HG03095 (cell line): ENCODE measurements at regions not wholly inside any gene's neighbourhood (a gene's known extent, or its start where the extent isn't known, plus 50 kb on each side); places are given as distances from the start of the nearest gene placed in this dataset.

ENCODE experiments used
- ATAC-seq: cut with Tn5 transposase; IDR thresholded peaks from one replicate; pipeline ENCODE4 v1.9.1; 2021; ENCODE audit warnings: moderate library complexity; ENCODE audit not compliant: unreplicated experiment

DNA sequence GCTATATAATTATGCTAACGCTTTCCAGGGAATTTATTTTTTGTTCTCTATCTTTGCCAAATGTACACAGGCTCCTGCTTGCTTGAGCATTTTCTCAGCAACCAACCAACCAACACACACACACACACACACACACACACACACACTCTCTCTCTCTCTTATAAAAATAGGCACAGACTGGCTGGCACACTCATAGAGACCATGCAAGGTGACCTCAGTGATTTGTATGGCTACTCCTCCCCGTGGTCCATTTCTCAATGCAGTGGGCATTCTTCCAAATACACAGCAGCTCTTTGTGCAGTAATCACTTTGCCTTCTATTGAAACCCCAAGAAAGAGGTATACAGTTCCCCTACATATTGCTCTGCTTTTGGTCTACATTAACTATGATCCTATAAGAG lies 416.0 kb downstream of the MAN2A1 start:
- ATAC-seq: no peak

DNA sequence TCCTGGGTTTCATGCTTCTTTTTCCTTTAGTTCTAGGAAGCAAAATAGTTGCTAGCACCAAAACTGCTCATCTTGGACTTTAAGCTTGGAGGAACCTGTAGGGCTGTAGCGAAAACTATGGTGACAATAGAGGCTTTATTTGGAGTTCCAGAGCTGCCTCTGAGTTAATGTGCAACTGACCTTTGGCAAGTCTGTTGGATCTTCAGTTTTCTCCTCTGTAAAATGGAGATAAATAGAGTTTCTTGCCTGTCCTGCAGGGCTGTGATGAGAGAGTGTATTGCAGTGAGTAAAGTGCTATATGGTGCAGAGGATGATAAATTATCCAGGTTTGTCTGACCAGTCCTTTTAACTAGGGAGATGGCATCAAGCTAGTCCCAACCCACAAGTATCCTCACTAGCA lies 417.0 kb downstream of the MAN2A1 start:
- no peak for ATAC-seq

DNA sequence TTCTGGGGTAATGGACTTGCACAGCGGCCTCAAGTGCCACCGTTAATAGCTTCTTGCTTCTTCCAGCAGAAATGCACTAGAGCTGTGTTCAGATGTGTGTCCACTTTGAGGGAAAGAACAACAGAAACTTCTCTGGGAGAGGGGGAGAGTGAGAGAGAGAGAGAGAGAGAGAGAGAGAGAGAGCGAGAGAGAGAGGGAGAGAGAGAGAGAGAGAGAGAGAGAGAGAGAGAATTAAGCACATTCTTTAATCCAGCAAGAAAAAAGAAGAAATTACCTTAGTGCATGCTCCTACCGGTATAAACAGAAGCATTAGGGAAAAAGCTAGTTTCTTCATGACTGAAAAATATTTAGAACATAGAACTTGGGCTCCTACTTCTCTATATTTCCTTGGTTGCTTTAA lies 418.8 kb downstream of the MAN2A1 start:
- no peak for ATAC-seq

GRCh38 chr5:110109667-110110066 lies 419.9 kb downstream of the MAN2A1 start:
- no peak for ATAC-seq

GRCh38 chr5:110112348-110112747 lies 422.6 kb downstream of the MAN2A1 start:
- no peak for ATAC-seq

DNA sequence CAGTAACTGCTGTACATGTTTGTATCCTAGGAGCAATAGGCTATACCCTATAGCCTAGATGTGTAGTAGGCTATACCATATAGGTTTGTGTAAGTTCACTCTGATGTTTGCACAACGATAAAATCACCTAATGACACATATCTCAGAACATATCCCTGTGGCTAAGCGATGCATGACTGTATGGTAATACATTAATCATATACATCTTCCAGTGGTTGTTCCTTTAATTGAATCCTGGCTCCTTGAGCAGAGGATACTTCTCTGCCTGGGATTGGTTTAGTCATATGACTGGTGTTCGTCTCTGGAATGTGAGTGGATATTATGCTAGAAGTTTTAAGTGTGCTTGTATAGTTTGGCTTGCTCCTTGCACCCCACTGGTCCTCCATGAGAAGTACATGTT lies 425.8 kb downstream of the MAN2A1 start:
- ATAC-seq: no peak

DNA sequence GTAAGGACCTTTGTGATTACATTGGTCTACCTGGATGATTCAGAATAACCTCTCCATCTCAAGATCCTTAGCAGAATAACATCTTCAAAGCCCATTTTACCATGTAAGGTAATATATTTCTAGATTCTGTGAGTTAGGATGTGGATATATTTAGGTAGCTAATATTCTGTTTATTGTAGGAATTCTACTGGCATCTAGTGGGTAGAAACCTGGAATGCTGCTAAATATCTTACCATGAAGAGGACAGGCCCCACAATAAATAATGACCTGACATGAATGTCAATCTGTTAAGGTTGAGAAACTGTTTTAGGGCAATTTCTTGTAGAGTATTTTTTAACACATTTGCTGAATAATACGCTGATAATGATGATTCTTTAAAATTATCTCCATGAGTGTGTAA lies 426.8 kb downstream of the MAN2A1 start:
- no peak for ATAC-seq

- ATAC-seq: no peak
Measured at GRCh38 chr5:110134963-110135935, 445.5 kb downstream of the MAN2A1 start.

DNA sequence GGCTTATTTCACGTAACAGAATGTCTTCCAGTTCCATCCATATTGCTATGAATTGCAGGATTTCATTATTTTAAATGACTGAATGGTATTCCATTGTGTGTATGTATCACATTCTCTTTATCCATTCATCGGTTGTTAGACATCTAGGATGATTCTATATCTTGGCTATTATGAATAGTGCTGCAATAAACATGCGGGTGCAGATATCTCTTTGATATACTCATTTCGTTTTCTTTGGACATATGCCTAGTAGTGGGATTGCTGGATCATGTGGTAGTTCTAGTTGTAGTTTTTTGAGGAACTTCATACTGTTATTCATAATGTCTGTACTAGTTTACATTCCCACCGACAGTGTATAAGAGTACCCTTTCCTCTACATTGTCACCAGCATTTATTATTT lies 460.5 kb downstream of the MAN2A1 start:
- ATAC-seq: no peak

- no peak for ATAC-seq
Measured at GRCh38 chr5:110159202-110159601, 469.5 kb downstream of the MAN2A1 start.

DNA sequence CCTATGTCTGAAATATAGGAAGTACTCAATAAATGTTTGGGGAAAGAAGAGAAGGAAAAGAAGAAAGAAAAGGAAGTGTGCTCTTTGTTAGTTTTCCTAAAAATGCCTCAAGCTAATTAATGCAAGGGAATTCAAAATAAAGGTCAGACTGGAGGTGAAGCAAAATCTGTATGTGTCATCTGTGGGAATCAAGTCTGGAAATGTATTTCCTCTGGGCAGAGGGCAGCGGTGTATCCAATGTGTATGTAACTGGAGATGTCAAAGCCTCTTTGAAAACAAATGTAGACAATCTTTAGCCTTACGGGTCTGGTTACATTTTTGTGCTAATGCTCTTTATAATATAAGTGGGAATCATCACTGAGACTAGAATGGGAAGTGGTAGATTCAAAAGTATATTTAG lies 471.4 kb downstream of the MAN2A1 start:
- no peak for ATAC-seq

DNA sequence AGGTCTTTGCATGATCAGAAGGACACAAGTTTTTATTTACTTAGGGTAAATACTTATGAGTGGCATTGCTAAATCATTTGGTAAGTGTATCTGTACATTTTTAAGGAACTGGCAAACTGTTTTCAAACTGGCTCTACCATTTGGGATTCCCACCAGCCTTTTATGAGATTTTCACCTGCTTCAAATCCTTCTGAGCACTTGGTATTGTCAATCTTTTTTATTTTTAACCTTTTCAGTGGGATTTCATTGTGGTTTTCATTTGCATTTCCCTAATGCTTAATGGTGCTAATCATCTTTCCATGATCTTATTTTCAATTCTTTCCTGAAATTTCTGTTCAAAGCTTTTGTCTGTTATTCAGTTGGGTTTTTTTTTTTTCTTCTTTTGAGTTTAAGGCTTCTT lies 475.6 kb downstream of the MAN2A1 start:
- ATAC-seq: no peak

DNA sequence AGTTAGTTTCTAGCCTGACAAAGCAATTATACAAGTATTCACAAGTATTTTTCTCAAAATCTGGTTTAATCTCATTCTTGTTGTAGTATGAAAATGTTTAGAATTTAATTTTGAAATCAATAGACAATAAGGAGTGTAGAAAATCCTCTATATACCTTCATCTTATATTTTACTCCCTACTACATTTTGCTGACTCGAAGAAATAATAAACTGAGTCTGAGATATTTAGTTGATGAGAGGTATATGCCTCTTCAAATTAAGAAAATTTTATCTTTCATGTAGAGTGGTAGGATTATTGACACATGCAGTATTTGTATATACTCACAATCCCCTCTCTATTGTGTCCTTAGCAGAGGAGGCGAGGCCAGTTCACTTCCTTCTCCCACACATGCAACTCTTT lies 477.7 kb downstream of the MAN2A1 start:
- no peak for ATAC-seq

DNA sequence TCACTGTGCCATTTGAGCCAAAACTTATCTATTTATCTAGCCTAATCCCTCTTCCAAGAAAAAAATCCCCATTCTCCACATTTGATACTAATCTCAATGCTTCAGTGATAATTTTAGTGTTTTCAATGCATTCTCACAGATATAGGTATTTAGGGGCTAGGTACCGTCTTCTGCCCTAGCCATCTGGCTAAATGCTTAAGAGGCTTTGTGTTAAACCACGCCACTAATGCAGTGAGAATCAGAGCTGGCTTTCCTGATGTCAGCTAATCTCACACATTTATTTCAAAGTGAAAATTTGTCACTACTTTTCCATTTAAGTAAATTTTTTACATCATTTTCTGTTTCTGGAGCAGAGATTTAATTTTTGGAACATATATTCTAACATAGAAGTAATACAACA lies 479.7 kb downstream of the MAN2A1 start:
- ATAC-seq: no peak

GRCh38 chr5:110177729-110178128 lies 488.0 kb downstream of the MAN2A1 start:
- no peak for ATAC-seq

DNA sequence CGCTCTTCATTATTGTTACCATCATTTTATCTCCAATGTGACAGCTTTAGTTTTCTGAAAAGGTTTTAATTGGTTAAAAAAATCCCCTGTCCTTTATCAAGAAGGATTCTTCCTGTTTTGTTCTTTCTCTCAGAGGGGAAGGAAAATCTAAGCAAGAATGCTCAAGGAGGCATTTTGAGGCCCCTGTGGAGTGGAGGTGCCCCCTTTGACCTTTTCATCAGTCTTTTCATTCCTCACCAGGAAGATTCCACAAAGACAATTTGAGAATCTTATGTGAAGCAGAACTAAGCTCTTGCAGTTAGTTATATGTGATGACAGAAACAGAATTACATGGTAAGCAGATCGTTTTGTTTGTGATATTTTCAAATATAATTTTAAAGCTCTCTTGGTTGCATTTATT lies 489.6 kb downstream of the MAN2A1 start:
- no peak for ATAC-seq

- no peak for ATAC-seq
Measured at GRCh38 chr5:110194191-110194590, 504.5 kb downstream of the MAN2A1 start.

DNA sequence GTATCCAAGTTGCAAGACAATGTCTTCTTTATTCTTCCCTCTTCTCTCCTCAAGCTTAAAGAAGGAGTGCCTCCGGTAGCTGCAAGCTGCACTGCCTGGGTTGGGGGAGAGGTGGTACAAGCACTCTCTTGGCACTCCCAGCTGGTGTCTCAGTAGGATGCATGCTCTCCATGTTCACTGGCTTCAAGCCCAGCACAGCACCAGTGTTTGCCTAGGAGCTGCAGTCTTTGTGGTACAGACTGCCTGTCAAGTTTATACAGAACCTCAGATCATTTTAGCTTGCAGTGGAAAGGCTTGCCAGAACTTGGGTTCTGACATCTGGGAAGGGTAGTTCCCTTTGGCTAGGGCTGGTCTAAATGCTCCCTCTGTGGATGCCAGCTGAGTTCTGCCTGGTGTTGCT lies 505.6 kb downstream of the MAN2A1 start:
- no peak for ATAC-seq

DNA sequence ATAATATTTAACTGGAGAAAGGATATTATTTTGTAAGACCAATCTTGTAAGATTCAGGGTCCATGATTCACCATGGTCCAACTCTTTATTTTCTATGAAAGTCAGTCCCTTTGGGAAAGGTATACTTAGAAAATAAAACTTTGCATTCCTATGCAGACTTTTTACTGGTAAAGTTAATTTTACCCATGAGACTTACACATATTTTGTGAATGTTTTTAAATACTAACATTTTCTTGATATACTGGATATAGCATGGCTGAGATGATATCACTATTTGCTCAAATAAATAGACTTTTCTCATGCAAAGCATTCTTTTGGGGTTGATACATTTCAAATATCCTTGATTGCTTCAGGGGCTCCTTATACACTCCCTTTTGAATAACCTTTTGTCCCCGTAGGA lies 512.1 kb downstream of the MAN2A1 start:
- no peak for ATAC-seq

GRCh38 chr5:110203661-110204060 lies 513.9 kb downstream of the MAN2A1 start:
- ATAC-seq: no peak

- ATAC-seq: no peak
Measured at GRCh38 chr5:110209401-110209800, 517.1 kb downstream of the TMEM232 start.

DNA sequence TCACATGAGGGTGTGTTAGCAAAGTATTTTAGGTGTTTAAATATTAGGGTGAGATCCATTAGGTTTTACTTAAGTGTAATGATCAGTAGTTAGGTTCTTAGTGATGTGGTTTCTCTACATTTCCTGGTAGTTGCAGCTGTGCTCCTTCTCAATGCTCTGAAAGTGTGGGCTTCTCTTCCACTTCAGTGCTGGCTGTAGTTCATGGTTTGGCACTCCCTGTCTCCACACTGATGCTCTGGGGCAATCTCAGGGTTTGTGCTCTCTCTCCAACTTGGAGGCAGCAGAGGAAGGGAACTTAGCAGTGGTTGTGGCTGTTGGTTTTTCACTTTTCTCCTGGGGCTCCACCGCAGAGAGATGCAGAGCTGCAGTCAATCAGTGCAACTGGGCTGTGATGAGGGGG lies 507.5 kb downstream of the TMEM232 start:
- ATAC-seq: no peak

DNA sequence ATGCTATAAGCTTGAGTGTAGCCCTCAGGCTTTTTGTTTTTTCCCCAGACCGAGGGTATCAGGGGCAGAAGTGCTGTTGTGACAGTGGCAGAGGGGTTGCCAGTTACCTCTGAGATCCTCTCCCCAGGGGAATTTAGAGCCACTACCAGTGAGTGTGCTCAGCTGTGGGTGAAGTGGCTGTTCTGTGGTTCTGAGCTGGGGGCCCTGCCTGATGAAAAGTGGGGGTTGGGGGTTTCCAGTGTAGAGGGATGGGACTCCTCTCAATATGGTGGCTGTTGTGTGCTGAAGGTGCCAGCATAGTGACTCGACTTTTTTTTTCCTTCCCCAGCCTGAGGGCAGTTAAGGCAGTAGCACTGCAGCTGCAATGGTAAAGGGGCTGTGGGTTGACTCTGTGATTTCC lies 506.7 kb downstream of the TMEM232 start:
- ATAC-seq: no peak
